Colonic mucosa (tissue), 4 donors: ENCODE measurements at regions not wholly inside any gene's neighbourhood (a gene's known extent, or its start where the extent isn't known, plus 50 kb on each side); places are given as distances from the start of the nearest gene placed in this dataset.

Experiments used
- DNase-seq: peaks from one replicate; pipeline ENCODE4 v3.0.0-alpha.2; 2020
- H3K27ac ChIP-seq: fragments of 200-600 bp; one replicate; pipeline ENCODE4 v1.8.0; 2021
- H3K27me3 ChIP-seq: fragments of 200-600 bp; one replicate; pipeline ENCODE4 v1.8.0; 2021
- H3K36me3 ChIP-seq: fragments of 200-600 bp; one replicate; pipeline ENCODE4 v1.8.0; 2021
- H3K4me1 ChIP-seq: fragments of 200-600 bp; one replicate; pipeline ENCODE4 v1.8.0; 2021; ENCODE audit warnings: mild to moderate bottlenecking
- H3K4me3 ChIP-seq: fragments of 200-600 bp; one replicate; pipeline ENCODE4 v1.8.0; 2021
- H3K9ac ChIP-seq, 2 donors: one replicate each; pipeline ENCODE4 v1.7.0; 2013; ENCODE audit warnings: control low read depth in 2 of 2, low read depth in 2 of 2, low read length in 2 of 2
- H3K9me3 ChIP-seq: fragments of 200-600 bp; one replicate; pipeline ENCODE4 v1.8.0; 2021
- intact Hi-C: fragments of 100-400 bp; cut with DNase I; formaldehyde crosslinking; loops from one replicate; pipeline ENCODE4 v1.14.1; 2022
- TF ChIP-seq, protein P1 (sequence below): fragments of 200-600 bp; IDR thresholded peaks from one replicate; pipeline ENCODE4 v1.8.0; 2022; ENCODE audit warnings: antibody characterized with exemption, mild to moderate bottlenecking
- donor health status: healthy.
- donor health status: DM: no; HTN: no; CAD: no.
- donor health status: DM: no; HTN: no; CAD: no.

DNA sequence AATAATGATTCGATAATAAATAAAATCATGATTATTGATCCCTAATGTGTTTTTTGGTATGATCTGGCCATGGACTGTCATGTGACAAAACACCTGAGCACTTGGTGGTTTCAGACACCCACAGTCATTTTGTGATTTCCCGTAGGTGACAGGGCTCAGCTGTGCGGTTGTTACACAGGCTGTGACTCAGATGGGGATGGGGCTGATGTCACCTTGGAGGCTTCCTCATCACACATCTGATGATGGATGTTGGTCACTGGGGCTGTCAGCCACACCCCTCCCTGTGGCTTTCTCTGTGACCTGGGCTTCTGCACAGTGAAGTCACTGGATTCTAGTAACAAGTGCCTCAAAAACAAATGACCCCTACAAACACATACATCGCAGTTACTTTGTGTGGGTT is 995.1 kb downstream of the BRD1 start:
- no peaks in the 10 kb centered on the region for H3K36me3 ChIP-seq
- intact Hi-C loops = no loop called here

DNA sequence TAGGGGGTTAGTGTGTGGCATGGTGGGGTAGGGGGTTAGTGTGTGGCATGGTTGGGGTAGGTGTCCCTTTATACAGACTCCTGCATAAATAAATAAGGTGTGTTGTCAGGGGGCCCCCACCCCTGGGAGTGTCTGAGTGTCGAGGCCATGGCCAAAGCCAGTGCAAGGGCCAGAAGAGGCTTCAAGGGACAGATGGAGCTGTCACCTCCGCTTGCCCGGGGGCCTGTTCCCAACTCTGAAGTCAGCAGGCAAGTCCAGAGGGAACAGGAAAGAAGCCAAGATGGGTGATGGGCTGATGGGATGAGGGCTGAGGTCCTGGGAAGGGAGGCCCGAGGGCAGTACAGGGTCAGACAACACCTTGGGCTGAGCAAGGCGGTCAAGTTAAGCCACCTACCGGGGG is 997.8 kb downstream of the BRD1 start:
- H3K4me1 ChIP-seq = no peaks in the 10 kb centered on the region
- intact Hi-C loops = no loop called here
- TF ChIP-seq, protein P1, sequence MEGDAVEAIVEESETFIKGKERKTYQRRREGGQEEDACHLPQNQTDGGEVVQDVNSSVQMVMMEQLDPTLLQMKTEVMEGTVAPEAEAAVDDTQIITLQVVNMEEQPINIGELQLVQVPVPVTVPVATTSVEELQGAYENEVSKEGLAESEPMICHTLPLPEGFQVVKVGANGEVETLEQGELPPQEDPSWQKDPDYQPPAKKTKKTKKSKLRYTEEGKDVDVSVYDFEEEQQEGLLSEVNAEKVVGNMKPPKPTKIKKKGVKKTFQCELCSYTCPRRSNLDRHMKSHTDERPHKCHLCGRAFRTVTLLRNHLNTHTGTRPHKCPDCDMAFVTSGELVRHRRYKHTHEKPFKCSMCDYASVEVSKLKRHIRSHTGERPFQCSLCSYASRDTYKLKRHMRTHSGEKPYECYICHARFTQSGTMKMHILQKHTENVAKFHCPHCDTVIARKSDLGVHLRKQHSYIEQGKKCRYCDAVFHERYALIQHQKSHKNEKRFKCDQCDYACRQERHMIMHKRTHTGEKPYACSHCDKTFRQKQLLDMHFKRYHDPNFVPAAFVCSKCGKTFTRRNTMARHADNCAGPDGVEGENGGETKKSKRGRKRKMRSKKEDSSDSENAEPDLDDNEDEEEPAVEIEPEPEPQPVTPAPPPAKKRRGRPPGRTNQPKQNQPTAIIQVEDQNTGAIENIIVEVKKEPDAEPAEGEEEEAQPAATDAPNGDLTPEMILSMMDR = no peak
- no peaks in the 10 kb centered on the region for H3K27me3 ChIP-seq
- H3K9me3 ChIP-seq = no peaks in the 10 kb centered on the region
- no peak for DNase-seq
- no peak overlapping the region for H3K27ac ChIP-seq
- no peak overlapping the region for H3K4me3 ChIP-seq
- no peaks in the 10 kb centered on the region for H3K36me3 ChIP-seq
- no peak overlapping the region for H3K9ac ChIP-seq

More for the DNA sequence above, 995.1 kb downstream of the BRD1 start:
- Histone ChIP-seq H3K4me1 (no peaks in the 10 kb centered on the region), H3K4me3 (no peak overlapping the region), H3K9me3 (no peaks in the 10 kb centered on the region), H3K27me3 (no peaks in the 10 kb centered on the region), H3K9ac (no peak overlapping the region), H3K27ac (no peak overlapping the region)
- no peak for DNase-seq
- TF ChIP-seq, protein P1 = no peak

DNA sequence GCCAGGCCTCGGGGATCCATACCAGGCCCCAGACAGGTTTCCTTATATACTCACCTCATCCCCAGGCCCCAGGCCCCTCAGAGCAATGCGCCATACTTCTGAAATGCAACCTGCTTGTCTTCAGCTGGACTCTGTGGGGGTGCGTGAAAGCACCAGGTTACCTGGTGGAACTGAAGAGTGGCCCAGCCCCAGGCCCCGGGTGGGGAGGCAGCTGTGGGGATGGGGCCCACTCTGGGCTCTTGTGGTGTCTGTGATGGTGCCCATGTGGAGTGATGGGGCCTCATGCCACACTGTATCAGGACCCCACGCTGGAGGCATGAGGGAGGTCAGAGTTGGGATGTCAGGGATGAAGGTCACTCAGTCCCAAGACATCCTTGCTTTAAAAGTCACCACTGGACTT is 999.0 kb downstream of the BRD1 start:
- no peak for DNase-seq
- TF ChIP-seq, protein P1 = no peak
- no peak overlapping the region for H3K27ac ChIP-seq
- no peaks in the 10 kb centered on the region for H3K36me3 ChIP-seq
- intact Hi-C loops = no loop called here
- no peaks in the 10 kb centered on the region for H3K4me1 ChIP-seq
- no peaks in the 10 kb centered on the region for H3K9me3 ChIP-seq
- no peaks in the 10 kb centered on the region for H3K27me3 ChIP-seq
- no peak overlapping the region for H3K9ac ChIP-seq
- no peak overlapping the region for H3K4me3 ChIP-seq

DNA sequence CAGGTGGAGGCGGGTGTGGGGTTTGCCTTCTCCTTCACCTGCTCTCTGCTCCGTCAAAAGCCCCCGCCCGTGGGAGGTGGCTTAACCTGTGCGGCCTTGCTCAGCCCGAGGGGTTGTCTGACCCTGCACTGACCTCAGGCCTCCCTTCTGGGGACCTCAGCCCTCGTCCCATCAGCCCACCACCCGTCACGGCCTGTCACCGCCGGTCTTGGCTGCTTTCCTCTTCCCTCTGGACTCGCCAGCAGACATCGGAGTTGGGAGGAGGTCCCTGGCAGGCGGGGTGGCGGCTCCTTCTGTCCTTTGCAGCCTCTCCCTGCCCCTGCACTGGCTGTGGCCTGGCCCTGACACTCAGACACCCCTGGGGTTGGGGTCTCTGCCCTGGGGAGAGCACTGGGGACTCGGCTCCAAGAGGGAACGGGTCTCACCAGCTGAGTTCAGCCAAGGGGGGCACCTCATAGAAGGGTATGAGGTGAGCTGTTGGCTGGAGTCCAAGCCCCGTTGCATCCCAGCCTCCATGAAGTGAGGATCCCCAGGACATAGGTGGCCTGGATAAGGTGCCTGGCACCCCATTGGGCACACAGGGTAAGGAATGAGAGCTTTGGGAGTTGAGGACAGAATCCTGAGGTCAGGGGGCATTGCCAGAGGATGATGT is 999.6 kb downstream of the BRD1 start:
- no peak overlapping the region for H3K9ac ChIP-seq
- H3K27ac ChIP-seq = no peak overlapping the region
- no peaks in the 10 kb centered on the region for H3K9me3 ChIP-seq
- no peaks in the 10 kb centered on the region for H3K4me1 ChIP-seq
- H3K36me3 ChIP-seq = no peaks in the 10 kb centered on the region
- TF ChIP-seq, protein P1 = no peak
- no peak for DNase-seq
- no peak overlapping the region for H3K4me3 ChIP-seq
- intact Hi-C loops = no loop called here
- H3K27me3 ChIP-seq = no peaks in the 10 kb centered on the region

DNA sequence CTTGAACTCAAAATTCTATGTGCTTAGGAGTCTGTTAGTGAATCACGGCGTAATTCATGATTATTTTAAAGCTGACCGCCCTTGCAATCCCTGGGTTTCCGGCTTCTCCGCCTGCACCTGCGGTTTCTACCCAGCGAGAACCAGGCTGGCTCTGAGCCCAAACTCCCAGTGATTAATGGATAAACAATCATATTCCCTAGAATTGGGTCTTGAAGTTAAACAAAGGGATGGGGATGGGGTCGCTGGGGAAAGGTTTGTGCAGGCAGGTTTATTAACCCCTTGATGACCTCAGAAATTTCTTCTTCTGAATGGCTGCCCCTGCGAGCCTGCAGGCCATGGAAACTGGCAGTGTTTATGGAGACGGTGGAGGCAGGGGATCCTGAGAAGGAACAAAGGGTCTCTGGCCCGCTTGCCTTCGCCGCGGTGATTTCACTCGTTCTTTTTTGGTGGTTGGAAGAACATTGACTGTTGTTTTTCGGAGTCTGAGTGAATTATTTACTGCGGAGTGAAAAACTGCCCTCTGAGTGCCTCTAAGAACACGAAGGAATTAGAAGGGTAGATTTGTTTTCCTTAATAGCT is 1000.3 kb downstream of the BRD1 start:
- Histone ChIP-seq H3K4me1 (no peaks in the 10 kb centered on the region), H3K27me3 (no peaks in the 10 kb centered on the region), H3K36me3 (no peaks in the 10 kb centered on the region), H3K27ac (no peak overlapping the region), H3K9ac (no peak overlapping the region), H3K9me3 (no peaks in the 10 kb centered on the region), H3K4me3 (no peak overlapping the region)
- TF ChIP-seq, protein P1 = no peak
- DNase-seq = no peak
- intact Hi-C loops = no loop called here
